HG02642 (cell line): ENCODE measurements at regions not wholly inside any gene's neighbourhood (a gene's known extent, or its start where the extent isn't known, plus 50 kb on each side); places are given as distances from the start of the nearest gene placed in this dataset.
"Not testable (repeated sequence)": the region's sequence is repeated elsewhere in the genome, so short reads cannot be mapped to it uniquely, and the experiment has no call there.

Experiments
- ATAC-seq: cut with Tn5 transposase; IDR thresholded peaks from one replicate; pipeline ENCODE4 v1.9.1; 2021; ENCODE audit warnings: mild to moderate bottlenecking; ENCODE audit not compliant: unreplicated experiment, poor library complexity

- not testable (repeated sequence) for ATAC-seq
These were observed 833.1 kb upstream of the RAG2 start for GRCh38 chr11:37430966-37431632.

- ATAC-seq, result no peak
These were observed 824.5 kb upstream of the RAG2 start for GRCh38 chr11:37422511-37422910.

- no peak for ATAC-seq
These were observed 813.3 kb upstream of the RAG2 start for GRCh38 chr11:37411289-37411688.

- ATAC-seq, result no peak
These were observed 811.1 kb upstream of the RAG2 start for GRCh38 chr11:37409124-37409523.

GRCh38 chr11:37407461-37407860 lies 809.4 kb upstream of the RAG2 start:
- ATAC-seq, result no peak

GRCh38 chr11:37406651-37407050 lies 808.6 kb upstream of the RAG2 start:
- ATAC-seq, result no peak

GRCh38 chr11:37404231-37404630 lies 806.2 kb upstream of the RAG2 start:
- no peak for ATAC-seq

GRCh38 chr11:37402663-37403062 lies 804.6 kb upstream of the RAG2 start:
- ATAC-seq, result no peak

GRCh38 chr11:37394236-37394870 lies 796.3 kb upstream of the RAG2 start:
- ATAC-seq, result no peak

GRCh38 chr11:37391615-37392014 lies 793.6 kb upstream of the RAG2 start:
- no peak for ATAC-seq

GRCh38 chr11:37390576-37391083 lies 792.6 kb upstream of the RAG2 start:
- no peak for ATAC-seq

GRCh38 chr11:37378958-37379357 lies 780.9 kb upstream of the RAG2 start:
- no peak for ATAC-seq

- ATAC-seq, result no peak
These were observed 774.6 kb upstream of the RAG2 start for GRCh38 chr11:37372667-37373066.

GRCh38 chr11:37371346-37371970 lies 773.4 kb upstream of the RAG2 start:
- no peak for ATAC-seq

GRCh38 chr11:37370817-37371216 lies 772.8 kb upstream of the RAG2 start:
- no peak for ATAC-seq

GRCh38 chr11:37364246-37364839 lies 766.3 kb upstream of the RAG2 start:
- no peak for ATAC-seq

GRCh38 chr11:37353192-37353591 lies 755.2 kb upstream of the RAG2 start:
- no peak for ATAC-seq

GRCh38 chr11:37352485-37352884 lies 754.4 kb upstream of the RAG2 start:
- ATAC-seq, result no peak

- ATAC-seq, result no peak
These were observed 745.3 kb upstream of the RAG2 start for GRCh38 chr11:37343290-37343689.

GRCh38 chr11:37336401-37336800 lies 738.4 kb upstream of the RAG2 start:
- ATAC-seq, result no peak

GRCh38 chr11:37333345-37333744 lies 735.3 kb upstream of the RAG2 start:
- ATAC-seq, result no peak
